Liver (tissue), 8 donors: ENCODE measurements at regions not wholly inside any gene's neighbourhood (a gene's known extent, or its start where the extent isn't known, plus 50 kb on each side); places are given as distances from the start of the nearest gene placed in this dataset.

Source experiments
- DNase-seq: peaks from one replicate; pipeline ENCODE4 v3.0.0-alpha.2; 2017; ENCODE audit warnings: low spot score
- H3K27ac ChIP-seq, 2 donors: one replicate each; pipeline ENCODE4 v1.7.0; 2013; ENCODE audit warnings: inconsistent platforms in 2 of 2, low read length in 2 of 2, control low read depth in 1 of 2, low read depth in 1 of 2, mild to moderate bottlenecking in 1 of 2
- H3K27me3 ChIP-seq, 4 donors: one replicate each; pipeline versions ENCODE4 v1.6.1 to v1.7.0; 2013; ENCODE audit warnings: low read length in 3 of 4, inconsistent platforms in 1 of 4, mild to moderate bottlenecking in 1 of 4, moderate library complexity in 1 of 4; ENCODE audit not compliant: control insufficient read depth in 4 of 4, insufficient read depth in 4 of 4
- H3K36me3 ChIP-seq, 4 donors: one replicate each; pipeline versions ENCODE4 v1.6.1 to v1.7.0; 2013; ENCODE audit warnings: low read length in 3 of 4, mild to moderate bottlenecking in 3 of 4, low read depth in 1 of 4, moderate library complexity in 1 of 4; ENCODE audit not compliant: control insufficient read depth in 4 of 4, insufficient read depth in 3 of 4
- H3K4me1 ChIP-seq, 4 donors: one replicate each; pipeline versions ENCODE4 v1.6.1 to v1.7.0; 2013; ENCODE audit warnings: low read length in 3 of 4, mild to moderate bottlenecking in 3 of 4, moderate library complexity in 1 of 4; ENCODE audit not compliant: control insufficient read depth in 4 of 4, insufficient read depth in 4 of 4
- H3K4me3 ChIP-seq, 3 donors: one replicate each; pipeline versions ENCODE4 v1.6.1 to v1.7.0; 2013; ENCODE audit warnings: low read length in 3 of 3, control low read depth in 1 of 3, low read depth in 1 of 3, mild to moderate bottlenecking in 1 of 3
- H3K9ac ChIP-seq, 2 donors: one replicate each; pipeline ENCODE4 v1.7.0; 2013; ENCODE audit warnings: low read length in 2 of 2, mild to moderate bottlenecking in 2 of 2, moderate library complexity in 2 of 2, control low read depth in 1 of 2, low read depth in 1 of 2
- H3K9me3 ChIP-seq, 4 donors: one replicate each; pipeline versions ENCODE4 v1.6.1 to v1.7.0; 2013; ENCODE audit warnings: low read length in 3 of 4; ENCODE audit not compliant: control insufficient read depth in 4 of 4
- EGR1 ChIP-seq, 2 donors: IDR thresholded peaks; 2 replicates each; pipeline ENCODE4 v1.6.1; 2016 to 2018; ENCODE audit warnings: antibody characterized with exemption in 2 of 2, low read depth in 2 of 2
- FOXA1 ChIP-seq: IDR thresholded peaks from 2 replicates; pipeline ENCODE4 v1.6.1; 2016; ENCODE audit warnings: antibody characterized with exemption
- FOXA2 ChIP-seq: IDR thresholded peaks from 2 replicates; pipeline ENCODE4 v1.6.1; 2016; ENCODE audit warnings: antibody characterized with exemption
- HNF4G ChIP-seq: IDR thresholded peaks from 2 replicates; pipeline ENCODE4 v1.6.1; 2016; ENCODE audit warnings: antibody characterized with exemption
- JUND ChIP-seq, 2 donors: IDR thresholded peaks; 2 replicates each; pipeline ENCODE4 v1.6.1; 2016; ENCODE audit warnings: antibody characterized with exemption in 2 of 2
- MAX ChIP-seq: IDR thresholded peaks from 2 replicates; pipeline ENCODE4 v1.6.1; 2016; ENCODE audit warnings: antibody characterized with exemption
- NR2F2 ChIP-seq: IDR thresholded peaks from 2 replicates; pipeline ENCODE4 v1.6.1; 2016; ENCODE audit warnings: antibody characterized with exemption
- RAD21 ChIP-seq, 2 donors: IDR thresholded peaks; 2 replicates each; pipeline ENCODE4 v1.6.1; 2016; ENCODE audit warnings: antibody characterized with exemption in 2 of 2, mild to moderate bottlenecking in 2 of 2
- REST ChIP-seq: IDR thresholded peaks from 2 replicates; pipeline ENCODE4 v1.6.1; 2016; ENCODE audit warnings: antibody characterized with exemption, mild to moderate bottlenecking
- RXRA ChIP-seq, 2 donors: IDR thresholded peaks; 2 replicates each; pipeline ENCODE4 v1.6.1; 2017 to 2018; ENCODE audit warnings: antibody characterized with exemption in 2 of 2, mild to moderate bottlenecking in 1 of 2
- SP1 ChIP-seq: IDR thresholded peaks from 2 replicates; pipeline ENCODE4 v1.6.1; 2018; ENCODE audit warnings: antibody characterized with exemption, mild to moderate bottlenecking
- TAF1 ChIP-seq: conservative IDR thresholded peaks from 2 replicates; pipeline ENCODE4 v1.6.1; 2016; ENCODE audit warnings: antibody characterized with exemption, mild to moderate bottlenecking
- YY1 ChIP-seq: IDR thresholded peaks from 2 replicates; pipeline ENCODE4 v1.6.1; 2016; ENCODE audit warnings: antibody characterized with exemption, mild to moderate bottlenecking
- ZBTB33 ChIP-seq: IDR thresholded peaks from 2 replicates; pipeline ENCODE4 v1.6.1; 2016; ENCODE audit warnings: antibody characterized with exemption
- WGBS: extraction: QIAGEN DNeasy Blood & Tissue Kit; methylation state at CpG from one replicate; pipeline ENCODE4 v1.1.7; 2013; 5-methylcytosine and 5-hydroxymethylcytosine counted together
- TF ChIP-seq, protein P1 (sequence below): IDR thresholded peaks from 2 replicates; pipeline ENCODE4 v1.6.1; 2016; ENCODE audit warnings: antibody characterized with exemption
- TF ChIP-seq, protein P2 (sequence below): fragments of 150-350 bp; IDR thresholded peaks from 2 replicates; pipeline ENCODE4 v1.5.1; 2017; ENCODE audit warnings: improper control_type of control experiment, low read depth, low read length; ENCODE audit not compliant: missing input control
- donor health status: healthy.
- donor health status: healthy.
- donor health status: healthy.
- donor health status: healthy.
- donor health status: healthy.

GRCh38 chr4:123055943-123056342, 133.5 kb upstream of the NUDT6 start:
- Histone ChIP-seq H3K36me3 (no peaks in the 10 kb centered on the region), H3K4me1 (no peaks in the 10 kb centered on the region), H3K27ac (no peak overlapping the region), H3K4me3 (no peak overlapping the region), H3K9ac (no peak overlapping the region), H3K27me3 (no peaks in the 10 kb centered on the region), H3K9me3 (peaks cover 0 to 8% (median 0%) of the 10 kb centered on the region in 4 donors)
- TF ChIP-seq NR2F2, result no peak
- TF ChIP-seq MAX, result no peak
- TF ChIP-seq TAF1, result no peak
- TF ChIP-seq REST, result no peak
- TF ChIP-seq, protein P1, sequence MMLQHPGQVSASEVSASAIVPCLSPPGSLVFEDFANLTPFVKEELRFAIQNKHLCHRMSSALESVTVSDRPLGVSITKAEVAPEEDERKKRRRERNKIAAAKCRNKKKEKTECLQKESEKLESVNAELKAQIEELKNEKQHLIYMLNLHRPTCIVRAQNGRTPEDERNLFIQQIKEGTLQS, result no peak
- TF ChIP-seq FOXA1, result no peak
- no peak for TF ChIP-seq RXRA (IDR thresholded peaks at IDR 0.05)
- TF ChIP-seq EGR1 (IDR thresholded peaks at IDR 0.05; ENCODE audit: low read depth in 2 of 2), result no peak
- TF ChIP-seq, protein P2, sequence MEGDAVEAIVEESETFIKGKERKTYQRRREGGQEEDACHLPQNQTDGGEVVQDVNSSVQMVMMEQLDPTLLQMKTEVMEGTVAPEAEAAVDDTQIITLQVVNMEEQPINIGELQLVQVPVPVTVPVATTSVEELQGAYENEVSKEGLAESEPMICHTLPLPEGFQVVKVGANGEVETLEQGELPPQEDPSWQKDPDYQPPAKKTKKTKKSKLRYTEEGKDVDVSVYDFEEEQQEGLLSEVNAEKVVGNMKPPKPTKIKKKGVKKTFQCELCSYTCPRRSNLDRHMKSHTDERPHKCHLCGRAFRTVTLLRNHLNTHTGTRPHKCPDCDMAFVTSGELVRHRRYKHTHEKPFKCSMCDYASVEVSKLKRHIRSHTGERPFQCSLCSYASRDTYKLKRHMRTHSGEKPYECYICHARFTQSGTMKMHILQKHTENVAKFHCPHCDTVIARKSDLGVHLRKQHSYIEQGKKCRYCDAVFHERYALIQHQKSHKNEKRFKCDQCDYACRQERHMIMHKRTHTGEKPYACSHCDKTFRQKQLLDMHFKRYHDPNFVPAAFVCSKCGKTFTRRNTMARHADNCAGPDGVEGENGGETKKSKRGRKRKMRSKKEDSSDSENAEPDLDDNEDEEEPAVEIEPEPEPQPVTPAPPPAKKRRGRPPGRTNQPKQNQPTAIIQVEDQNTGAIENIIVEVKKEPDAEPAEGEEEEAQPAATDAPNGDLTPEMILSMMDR, result no peak
- DNase-seq, result no peak

DNA sequence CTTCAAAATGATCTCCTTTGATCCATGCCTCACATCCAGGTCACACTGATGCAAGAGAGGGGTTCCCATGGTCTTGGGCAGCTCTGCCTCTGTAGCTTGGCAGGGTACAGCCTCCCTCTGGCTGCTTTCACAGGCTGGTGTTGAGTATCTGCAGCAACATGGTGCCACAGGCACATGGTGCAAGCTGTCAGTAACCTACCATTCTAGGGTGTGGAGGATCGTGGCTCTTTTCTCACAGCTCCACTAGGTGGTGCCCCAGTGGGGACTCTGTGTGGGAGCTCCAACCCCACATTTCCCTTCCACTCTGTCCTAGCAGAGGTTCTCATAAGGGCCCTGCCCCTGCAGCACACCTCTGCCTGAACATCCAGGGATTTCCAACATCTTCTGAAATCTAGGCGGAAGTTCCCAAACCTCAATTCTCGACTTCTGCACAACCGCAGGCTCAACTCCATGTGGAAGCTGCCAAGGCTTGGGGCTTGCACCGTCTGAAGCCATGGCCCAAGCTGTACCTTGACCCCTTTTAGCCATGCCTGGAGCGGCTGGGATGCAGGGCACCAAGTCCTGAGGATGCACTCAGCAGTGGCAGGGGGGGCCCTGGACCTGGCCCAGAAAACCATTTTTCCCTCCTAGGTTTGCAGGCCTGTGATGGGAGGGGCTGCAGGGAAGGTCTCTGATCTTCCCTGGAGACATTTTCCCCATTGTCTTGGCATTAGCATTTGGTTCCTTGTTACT, 137.8 kb upstream of the NUDT6 start:
- Histone ChIP-seq H3K9me3 (no peaks in the 10 kb centered on the region), H3K9ac (no peak overlapping the region), H3K27me3 (no peaks in the 10 kb centered on the region), H3K4me1 (peaks cover 0 to 6% (median 0%) of the 10 kb centered on the region in 4 donors), H3K27ac (no peak overlapping the region), H3K36me3 (no peaks in the 10 kb centered on the region), H3K4me3 (no peak overlapping the region)
- DNase-seq, result no peak
- WGBS, result 96% methylated on average over 6 of the region's 6 CpGs
- TF ChIP-seq ZBTB33 (no peak), MAX (no peak), REST (no peak), RAD21 (IDR thresholded peaks at IDR 0.05) (no peak), FOXA2 (no peak), RXRA (IDR thresholded peaks at IDR 0.05) (no peak), NR2F2 (no peak), TAF1 (no peak), SP1 (no peak), YY1 (no peak), HNF4G (no peak), JUND (IDR thresholded peaks at IDR 0.05) (no peak)
- TF ChIP-seq, protein P1, result no peak
- TF ChIP-seq, protein P2, result no peak
